Stimulated activated CD4-positive, alpha-beta T cell treated with anti-CD3 and anti-CD28 coated beads, TNF-alpha, amount 100 ng/mL, for 48 hours (primary cell): ENCODE measurements at regions not wholly inside any gene's neighbourhood (a gene's known extent, or its start where the extent isn't known, plus 50 kb on each side); places are given as distances from the start of the nearest gene placed in this dataset.

ENCODE experiments used
- DNase-seq, 3 donors: peaks; one replicate each; pipeline ENCODE4 v3.0.0-alpha.2; 2020; ENCODE audit warnings: low read depth in 3 of 3

DNA sequence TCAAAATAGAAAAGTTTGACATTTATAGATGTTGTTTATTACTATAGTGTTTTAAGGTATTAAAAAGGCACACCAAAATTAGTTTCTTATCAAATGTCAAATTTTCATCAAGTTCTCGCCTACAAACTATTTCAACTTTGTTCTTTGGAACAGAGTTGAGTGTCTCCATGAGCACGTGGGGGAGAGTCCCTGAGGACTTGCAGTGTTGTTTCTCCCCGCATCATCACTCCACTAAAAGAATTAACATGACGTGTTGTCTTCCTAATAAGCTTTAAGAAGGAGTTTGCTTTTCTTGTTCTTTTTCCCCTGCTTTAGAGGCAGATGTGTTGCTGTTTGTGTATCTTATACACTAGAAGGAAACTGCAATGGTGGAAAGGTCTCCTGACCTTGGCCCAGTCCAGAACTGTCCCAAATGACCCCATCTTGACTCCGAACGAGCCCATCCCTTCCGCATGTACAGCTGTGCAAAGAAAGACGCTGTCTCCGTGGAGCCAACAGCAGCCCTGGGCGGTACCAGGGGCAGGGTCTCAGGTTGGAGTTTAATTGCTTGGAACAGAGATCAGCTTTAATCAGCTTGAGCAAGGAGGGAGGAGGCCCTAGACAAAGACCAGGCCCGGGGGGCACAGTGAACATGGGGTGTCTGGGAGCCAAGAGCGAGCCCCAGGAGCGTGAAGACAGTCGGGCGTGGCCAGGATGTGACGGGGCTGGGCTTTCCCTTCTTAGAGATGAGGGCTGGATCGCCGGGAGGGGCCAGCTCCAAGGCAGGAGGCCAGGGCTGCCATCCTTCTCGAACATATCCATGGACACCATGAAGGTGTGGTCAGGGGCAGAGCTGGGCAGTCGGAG is 215.4 kb upstream of the RTL1 start:
- no peak for DNase-seq

DNA sequence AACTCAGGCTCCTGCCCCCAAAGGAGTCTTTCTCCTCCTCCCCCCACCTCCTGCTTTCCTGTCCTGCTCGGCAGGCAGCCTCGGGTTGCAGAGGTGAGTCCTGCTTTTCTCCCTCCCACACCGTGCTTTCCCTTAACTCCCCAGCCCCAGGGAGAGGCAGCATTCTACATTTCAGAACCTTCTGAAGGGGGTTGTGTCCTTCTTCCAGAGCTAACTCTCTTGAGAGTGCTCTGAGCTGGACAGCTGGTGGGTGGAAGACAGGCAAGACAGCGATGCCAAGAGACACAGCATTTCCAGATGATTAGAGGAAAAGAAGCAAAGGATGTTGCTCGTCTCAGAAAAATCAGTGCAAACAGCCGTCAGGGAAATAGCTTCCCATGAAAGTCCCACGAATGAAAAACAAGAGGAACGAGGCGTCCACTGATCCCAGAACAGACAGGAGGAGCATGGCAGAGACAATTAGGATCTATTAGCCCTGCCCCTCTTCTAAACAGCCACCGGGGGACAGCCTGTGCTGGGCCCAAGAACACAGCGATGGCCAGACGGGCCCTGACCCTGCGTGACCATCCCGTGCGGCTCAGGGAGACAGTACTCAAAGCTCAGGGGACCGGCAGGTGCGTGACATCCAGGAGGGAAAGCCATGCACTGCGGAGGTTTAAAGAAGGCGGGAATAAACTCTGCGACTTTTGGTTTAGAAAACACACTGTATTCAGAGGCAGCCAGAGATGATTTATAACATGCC is 216.5 kb upstream of the RTL1 start:
- no peak for DNase-seq

DNA sequence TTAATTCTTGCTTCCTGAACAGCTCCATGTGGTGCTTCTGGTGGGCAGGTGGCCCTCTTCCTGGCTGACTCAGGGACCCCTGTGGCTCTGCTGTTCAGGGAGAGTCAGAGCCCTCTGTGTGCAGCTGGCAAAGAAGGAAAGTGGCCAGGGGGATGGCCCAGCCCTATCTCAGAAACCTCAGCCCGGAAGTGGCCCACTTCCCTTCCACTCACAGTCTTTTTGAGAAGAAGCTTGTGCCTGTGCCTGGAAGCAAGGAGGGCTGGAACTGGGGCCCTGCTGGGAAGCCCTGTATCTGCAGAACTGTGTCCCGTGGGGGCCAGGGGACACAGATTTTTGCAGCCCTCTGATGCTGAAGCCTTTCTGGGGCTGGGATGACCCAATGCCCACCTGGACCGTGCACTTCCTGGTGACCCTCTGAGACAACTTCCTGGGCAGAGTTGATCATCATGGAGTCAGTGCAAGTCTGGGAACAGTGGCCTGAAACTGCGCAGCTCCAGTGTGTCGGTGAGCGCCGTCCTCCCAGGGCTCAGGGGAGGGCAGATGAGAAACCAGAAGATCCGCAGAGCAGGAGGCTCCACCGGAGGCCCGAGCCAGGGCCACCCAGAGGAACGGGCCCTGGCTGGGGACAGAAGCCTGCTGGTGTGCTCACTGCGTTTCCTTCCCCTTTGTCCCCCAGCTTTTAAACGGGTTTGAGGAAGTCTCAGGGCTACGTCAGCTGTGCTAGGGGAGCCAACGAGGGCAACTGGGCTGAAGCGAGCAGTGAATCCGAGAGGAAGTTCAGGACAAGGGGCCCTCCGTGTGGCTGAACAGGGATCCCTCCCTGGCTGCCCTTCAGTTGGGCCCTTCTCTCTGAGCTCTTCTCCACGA is 217.4 kb upstream of the RTL1 start:
- DNase-seq, result no peak

DNA sequence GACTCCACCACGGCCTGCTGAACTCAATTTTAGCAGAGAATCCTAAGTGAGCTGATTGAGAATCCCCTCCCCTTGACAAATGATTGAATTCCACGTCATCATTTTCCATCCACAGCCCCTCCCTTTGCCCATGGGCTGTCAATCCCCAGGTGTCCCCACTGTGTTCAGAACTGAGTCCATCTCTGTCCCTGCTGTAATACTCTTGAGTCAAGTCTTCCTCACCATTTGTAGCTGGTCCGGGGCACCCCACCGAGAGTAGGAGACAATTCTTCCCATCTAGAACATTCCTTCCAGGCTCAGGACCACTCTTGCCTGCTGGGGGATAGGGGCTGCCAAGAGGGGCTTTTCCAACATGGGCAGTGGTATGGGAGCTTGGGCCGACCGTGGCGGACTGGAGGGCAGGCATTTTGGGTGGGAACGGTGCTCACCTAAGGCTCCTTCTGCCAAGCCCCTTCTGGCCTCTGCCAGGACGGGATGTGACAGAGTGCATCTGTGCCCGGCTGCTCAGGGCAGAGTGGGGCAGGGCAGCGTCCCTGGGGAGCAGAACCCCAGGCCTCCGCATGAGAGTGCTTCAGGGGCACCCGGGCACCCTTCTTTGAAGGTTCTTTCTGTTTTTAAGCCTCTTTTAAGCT is 218.1 kb upstream of the RTL1 start:
- DNase-seq, result no peak

DNA sequence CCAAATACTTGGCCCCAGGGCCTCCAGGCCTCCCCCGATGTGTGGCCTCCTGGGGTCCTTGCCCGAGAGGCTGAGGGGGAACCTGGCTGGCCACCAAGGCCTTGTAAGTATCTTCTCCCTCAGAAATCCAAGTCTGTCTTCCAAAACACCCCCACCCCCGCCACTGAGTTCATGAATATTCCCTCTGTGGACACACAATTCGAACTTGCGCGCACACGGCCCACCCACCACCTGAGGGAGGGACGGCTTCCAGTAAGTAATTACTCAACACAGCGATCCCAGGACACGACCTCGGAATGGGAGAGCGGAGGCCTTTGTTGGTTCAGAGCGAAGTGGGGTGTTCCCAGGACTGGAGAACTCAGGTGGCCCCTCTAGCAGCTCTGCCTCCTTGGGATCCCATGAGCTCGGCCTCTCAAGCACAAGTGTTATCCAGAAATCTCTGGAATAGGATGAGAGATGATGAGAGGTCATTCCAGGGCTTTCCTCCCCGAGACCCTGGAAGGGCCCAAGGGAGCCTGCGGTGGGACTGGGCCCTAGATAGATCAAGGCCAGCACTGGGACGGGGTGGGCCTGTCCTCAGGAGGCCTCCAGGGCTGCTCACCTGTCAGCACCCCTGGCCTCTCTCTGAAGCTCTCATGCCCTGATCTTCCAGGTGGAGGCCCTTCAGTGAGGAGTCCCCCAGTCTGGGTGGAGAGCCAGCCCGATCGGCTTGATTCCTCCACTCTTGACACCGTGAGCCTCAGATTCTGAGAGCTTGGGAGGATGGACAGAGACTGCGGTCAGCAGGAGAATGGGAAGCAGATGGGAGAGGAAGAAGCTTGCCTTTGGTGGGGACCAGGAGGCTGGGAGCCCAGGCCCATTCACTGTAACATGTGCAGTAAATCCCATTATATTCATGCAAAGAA is 219.0 kb upstream of the RTL1 start:
- DNase-seq, result no peak

DNA sequence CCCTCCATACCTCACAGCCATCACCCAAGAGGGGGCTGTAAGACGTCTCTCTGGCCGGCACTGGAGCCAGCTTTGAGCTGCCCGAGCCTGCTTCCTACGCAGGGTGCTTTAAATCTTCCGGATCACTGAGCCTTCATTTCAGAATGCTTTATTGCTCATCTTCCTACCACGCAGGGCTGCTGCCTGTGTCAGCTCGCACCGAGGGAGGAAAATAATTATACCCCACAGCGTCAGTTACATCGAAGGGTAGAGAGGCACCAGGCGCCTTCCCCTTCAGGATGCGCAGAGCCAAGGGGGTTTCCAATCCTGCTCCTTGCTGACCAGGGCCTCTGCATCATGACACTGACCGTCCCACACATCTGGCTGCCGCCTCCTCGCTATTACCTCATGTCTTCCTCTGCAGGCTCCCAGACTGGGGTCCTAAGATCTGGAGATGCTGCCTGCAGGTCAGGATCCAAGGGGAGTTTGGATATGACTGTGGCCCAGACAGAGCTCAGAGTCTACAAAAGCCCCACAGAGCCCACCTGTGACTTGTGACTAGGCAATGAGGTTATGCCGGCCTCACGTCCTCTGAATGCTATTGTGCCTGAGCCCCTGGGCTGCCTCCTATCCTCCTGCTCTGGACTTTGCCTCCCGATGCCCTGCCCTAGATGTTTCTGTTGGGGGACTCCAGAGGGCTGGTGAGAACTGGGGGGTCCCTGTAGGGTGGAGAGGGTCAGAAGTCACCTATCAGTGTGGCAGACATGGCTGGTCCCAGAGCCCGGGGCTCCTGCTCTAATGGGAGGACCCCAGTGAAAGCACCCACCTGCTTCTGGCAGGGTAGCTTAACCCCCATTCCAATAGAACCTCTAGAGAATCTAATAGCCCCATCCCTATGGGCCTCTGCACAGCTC is 220.3 kb upstream of the RTL1 start:
- no peak for DNase-seq

DNA sequence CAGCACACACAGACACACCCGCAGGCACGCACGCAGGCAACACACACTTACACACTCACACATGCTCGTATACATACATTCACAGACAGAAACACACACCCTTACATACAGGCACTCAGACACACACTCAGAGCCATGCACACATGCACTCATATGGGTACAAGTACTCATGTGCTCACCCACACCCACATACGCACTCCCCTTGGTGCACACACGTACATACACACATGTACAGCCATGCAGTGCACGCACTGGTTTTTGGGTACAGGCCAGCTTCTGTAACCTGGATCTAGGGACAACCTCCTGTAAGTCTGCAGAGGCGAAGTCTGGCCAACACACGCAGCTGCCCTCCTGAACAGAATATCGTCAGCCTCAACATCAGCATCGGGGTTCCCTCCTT is 221.3 kb upstream of the RTL1 start:
- DNase-seq, result no peak

DNA sequence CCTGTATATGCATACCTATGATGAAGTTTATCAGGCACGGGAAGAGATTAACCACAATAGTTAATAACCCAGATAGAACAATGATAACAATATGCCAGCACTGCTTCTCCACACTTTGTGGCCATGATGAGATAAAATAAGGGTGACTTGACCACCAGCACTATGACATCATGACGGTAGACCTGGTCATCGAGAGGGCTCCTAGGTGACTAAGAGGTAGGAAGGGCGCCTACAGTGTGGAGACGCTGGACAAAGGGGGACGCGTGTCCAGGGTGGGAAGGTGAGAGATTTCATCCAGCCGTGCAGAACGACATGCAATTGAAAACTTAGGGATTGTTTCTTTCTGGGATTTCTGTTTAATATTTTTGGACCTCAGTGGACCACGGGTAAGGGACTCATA is 221.8 kb upstream of the RTL1 start:
- DNase-seq, result no peak

DNA sequence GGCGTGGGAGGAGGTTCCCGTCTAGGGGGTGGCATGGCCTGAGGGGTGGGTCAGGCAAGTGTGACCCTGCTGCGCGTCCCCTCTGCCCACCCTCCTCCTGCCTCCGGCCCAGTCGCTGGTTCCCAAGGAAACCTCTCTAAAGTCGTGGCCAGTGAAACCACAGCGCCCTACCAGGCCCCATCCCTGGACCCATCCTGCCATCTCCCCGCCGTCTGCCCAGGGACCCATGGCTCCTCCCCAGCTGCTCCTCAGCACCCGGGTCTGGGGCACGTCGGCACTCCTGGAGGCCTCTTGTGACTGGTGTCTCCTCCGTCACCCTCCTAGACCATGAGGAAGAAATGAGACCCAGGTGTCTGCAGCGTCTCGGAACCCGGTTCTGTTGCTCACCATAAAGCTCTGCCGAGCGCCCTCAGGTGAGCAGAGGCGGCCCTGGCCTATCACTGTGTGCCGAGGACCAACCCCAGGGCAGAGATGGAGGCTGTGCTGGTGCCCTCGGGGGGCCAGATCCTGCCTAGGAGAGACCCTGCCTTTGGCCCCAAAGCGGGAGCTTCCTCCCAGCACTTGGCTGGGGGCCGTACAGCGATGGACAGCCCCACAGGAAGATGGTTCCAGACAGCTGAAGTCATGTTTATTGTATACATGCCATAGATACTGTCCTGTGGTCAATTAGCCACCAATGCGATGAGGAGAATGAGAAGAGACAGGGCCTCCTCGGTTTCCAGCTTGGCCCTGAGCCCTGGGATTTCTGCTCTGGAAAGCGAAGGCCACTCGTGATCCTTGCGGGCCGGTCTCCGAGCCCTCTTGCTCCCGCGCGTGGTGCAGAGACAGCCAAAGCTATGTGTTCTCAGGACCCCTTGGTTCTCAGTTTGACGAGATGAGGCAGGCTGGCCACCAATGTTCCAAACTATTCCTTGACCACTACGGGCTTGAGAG is 222.5 kb upstream of the RTL1 start:
- DNase-seq, result no peak

DNA sequence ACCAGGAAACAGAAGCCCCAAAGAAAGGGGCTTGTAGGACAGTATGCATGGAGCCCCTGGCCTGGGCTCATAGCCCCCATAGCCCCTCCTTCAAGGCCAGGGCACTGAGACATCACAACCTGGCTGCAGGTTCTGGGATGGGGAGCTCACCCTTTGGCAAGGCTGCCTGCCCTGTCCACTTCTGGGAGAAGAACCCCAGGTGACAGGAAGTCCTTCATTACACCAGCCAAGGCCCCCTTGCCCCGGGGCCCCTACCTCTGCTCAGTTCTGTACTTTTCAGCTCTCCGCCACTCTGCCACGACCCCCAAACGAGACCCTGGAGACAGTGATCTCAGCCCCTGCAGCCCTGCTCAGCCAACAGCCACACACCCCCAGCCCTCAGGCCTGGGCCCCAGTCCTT is 223.2 kb upstream of the RTL1 start:
- DNase-seq, result no peak

DNA sequence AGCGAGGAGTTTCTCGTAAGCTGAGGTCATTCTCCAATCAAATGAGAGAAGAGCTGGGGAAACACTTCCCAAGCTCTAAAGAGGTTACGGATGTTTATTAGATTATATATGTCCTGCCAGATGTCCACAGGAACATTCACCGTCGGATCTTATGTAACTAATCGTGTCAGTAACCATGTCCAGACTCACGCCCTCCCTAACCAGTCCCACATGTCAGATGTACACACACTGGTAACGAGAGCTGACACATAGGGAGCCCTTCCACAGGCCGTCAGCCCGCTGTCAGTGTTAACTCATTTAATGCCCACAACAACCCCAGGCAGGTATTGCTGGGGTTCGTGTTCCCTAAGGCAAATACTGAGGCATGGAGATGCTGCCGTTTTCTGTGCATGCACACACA is 223.7 kb upstream of the RTL1 start:
- DNase-seq, result no peak

DNA sequence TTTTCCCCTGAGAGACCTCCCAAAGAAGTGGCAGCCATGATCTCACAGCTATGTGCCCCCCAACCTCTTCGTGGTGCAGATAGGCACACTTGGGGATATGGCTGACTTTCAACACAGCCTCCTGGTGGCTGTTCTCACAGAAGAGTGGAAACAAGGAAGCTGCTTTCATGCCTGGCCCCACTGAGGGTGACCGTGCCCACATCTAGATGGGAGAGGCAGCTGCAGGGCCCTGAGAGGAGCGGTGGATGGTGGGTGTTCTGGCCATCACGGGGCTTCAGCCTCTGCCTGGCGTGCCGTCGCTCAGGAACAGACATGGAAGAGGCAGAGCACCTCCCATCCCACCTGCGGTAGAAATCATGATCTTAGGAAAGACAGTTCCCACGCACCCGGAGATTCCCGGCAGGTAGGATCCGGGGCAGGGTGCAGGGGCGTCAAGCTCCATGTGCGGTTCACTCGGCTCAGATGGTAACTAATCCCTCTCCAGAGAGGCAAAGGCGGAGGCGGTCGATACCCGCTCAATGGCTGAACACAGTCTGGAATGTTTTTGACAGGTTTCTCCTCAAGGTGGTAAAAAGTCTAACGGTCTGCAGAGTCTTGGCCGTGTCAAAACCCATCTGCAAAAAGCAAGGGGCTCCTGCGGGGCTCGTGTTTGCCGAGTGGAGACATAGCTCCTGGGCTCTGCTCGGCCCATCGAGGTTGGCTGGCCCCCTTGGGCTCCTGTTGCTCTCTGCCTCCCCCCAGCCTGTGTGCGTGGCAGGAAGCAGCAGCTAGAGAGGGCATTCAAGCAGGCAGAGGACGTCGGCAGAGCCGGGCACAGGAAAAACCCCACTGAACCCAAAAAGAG is 225.2 kb upstream of the RTL1 start:
- DNase-seq, result no peak

DNA sequence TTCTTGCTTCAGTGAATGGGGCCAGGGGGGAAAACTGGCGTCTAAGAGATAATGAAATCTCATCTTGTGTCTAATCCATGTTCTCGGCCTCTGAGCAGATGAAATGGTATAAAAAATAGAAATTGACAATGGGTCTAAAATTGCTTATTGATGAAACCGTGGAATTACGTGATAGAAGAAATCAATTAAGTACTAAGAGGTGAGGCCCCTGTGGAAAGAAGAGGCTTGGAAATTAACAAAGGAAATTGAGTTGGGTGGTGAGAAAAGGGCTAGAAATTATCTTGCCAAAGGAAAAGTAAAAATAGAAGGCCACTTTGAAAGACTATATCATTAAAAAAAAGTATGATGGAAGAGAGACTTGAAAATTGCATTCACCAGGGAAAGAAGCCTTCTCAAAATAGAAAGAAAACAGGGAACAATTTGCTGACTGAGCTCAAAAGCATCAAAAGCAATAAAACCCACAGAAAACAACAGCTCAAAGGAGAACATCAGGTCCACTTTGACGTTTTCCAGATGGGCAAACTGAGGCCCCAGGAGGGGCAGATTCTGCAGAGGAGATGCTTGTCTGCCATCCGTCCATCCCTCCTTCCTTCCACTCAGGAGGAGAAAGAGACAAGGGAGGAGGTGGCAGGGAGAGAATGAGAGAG is 226.1 kb upstream of the RTL1 start:
- no peak for DNase-seq

DNA sequence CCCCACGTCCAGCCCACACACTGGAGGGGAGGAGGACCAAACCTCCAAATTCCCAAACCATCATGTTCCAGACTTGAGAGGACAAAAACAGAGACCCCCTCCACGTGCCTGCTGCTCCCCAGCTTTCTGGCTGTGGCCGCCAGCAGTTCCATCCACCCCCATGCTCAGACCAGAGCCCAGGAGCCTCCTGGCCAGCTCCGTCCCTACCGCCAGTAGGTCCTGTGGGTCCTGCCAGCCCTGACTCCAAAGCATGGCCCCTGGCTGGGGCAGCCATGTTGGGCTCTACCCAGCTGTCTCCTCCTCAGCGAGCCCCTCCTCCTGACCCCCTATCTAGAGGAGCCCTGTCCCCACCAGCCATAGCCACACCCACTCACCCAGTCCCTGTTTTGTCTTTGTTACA is 227.3 kb upstream of the RTL1 start:
- no peak for DNase-seq

DNA sequence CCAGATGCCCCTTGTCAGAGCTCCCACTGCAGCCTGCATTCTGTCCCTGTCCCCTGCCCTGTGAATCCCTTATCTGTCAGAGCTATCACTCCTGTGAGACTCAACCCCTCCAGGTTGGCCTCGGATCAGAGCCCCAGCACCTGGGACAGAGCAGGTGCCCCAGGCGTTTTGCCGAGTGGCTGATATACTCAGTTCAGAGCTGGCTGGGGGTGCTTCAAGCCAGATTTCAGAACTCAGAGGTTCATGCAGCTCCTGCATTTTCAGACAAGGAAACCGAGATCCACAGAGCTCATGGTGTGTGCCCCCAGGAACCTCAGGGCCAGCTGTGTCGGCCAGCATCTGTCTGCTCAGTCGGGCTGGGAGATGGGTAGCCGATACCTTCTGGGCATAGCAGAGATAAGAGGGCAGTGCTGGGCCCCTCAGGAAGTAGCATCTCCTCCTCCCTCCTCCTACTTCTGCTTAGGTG is 228.0 kb upstream of the RTL1 start:
- DNase-seq, result no peak

DNA sequence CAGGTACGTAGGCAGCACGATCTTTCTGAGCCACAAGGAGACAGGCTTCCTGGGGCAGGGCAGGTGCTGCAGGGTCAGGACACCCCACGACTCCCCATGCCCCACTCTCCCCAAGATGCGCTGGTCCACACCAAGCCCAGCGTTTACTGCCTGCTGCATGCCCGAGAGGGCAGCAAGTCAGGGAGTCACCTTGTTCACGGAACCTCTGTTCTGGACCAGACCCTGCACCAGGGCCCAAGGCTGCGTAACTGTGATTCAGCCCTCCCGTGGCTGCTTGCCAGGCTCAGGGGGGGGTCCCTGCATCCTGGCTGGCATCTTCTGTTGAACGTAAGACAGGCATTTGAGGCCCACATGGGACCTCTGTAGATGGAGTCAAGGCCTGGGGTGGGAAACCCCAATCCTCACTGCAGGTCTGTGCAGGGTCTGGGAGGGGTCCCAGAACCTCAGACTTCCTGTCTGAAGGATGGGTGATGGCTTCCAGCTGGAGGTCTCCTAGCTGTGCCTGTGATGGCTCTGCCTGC is 228.6 kb upstream of the RTL1 start:
- DNase-seq, result no peak

DNA sequence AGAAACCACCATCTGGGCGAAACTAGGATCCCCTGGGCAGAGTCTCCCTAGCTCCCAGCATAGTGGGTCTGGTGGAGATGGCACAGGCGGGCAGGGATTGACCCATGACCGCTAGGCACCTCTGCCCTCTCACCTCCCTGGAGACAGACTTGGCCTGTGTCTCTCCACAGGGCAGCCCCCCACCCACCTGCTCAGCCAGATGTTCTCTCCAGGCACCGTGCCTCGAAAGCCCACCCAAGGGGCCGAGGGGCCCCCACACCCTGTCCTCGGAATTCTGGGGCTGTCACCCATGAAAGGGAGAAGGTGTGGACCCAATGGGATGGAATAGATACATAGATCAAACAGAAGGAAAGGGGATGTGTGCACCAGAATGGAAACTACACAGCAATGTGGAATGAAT is 229.1 kb upstream of the RTL1 start:
- no peak for DNase-seq
